22Rv1 (cell line): ENCODE measurements at regions not wholly inside any gene's neighbourhood (a gene's known extent, or its start where the extent isn't known, plus 50 kb on each side); places are given as distances from the start of the nearest gene placed in this dataset.

ENCODE experiments used
- CTCF ChIP-seq: fragments of 450-650 bp; IDR thresholded peaks from 2 replicates; pipeline ENCODE4 v1.5.1; 2017; ENCODE audit warnings: mild to moderate bottlenecking
- ZFX ChIP-seq: fragments of 450-650 bp; IDR thresholded peaks from 2 replicates; pipeline ENCODE4 v1.6.1; 2017; ENCODE audit warnings: antibody characterized with exemption, borderline replicate concordance

GRCh38 chr16:80006241-80007215 is 406.0 kb upstream of the MAF start:
- TF ChIP-seq CTCF = no peak
- no peak for TF ChIP-seq ZFX
